Mesenchymal stem cell (in vitro differentiated cells and primary cell): ENCODE measurements at regions not wholly inside any gene's neighbourhood (a gene's known extent, or its start where the extent isn't known, plus 50 kb on each side); places are given as distances from the start of the nearest gene placed in this dataset.

ENCODE experiments used
- DNase-seq: peaks from one replicate; pipeline ENCODE4 v3.0.0-alpha.2; 2013
- H2AFZ ChIP-seq: one replicate; pipeline ENCODE4 v1.6.1; 2013; ENCODE audit warnings: low read depth, mild to moderate bottlenecking, control low read depth, inconsistent platforms, low read length, moderate library complexity
- H2AK5ac ChIP-seq: 2 replicates; pipeline ENCODE4 v1.6.1; 2013; ENCODE audit warnings: low read length, moderate library complexity, mild to moderate bottlenecking, inconsistent platforms; ENCODE audit not compliant: severe bottlenecking
- H2BK120ac ChIP-seq: one replicate; pipeline ENCODE4 v1.6.1; 2013; ENCODE audit warnings: low read depth, mild to moderate bottlenecking, inconsistent platforms, low read length, moderate library complexity
- H2BK12ac ChIP-seq, 2 experiments: one replicate each; pipeline ENCODE4 v1.6.1; 2013; ENCODE audit warnings: inconsistent platforms in 2 of 2, low read length in 2 of 2, mild to moderate bottlenecking in 2 of 2, moderate library complexity in 2 of 2, control low read depth in 1 of 2
- H2BK15ac ChIP-seq: one replicate; pipeline ENCODE4 v1.6.1; 2013; ENCODE audit warnings: mild to moderate bottlenecking, low read depth, inconsistent platforms; ENCODE audit not compliant: poor library complexity, severe bottlenecking
- H2BK5ac ChIP-seq: 2 replicates; pipeline ENCODE4 v1.6.1; 2013; ENCODE audit warnings: low read depth, mild to moderate bottlenecking, low read length, control low read depth, inconsistent platforms; ENCODE audit not compliant: poor library complexity, severe bottlenecking
- H3K14ac ChIP-seq, 2 experiments: one replicate each; pipeline ENCODE4 v1.6.1; 2013; ENCODE audit warnings: inconsistent platforms in 2 of 2, low read length in 2 of 2, control low read depth in 1 of 2, mild to moderate bottlenecking in 1 of 2, moderate library complexity in 1 of 2
- H3K18ac ChIP-seq, 2 experiments: one replicate each; pipeline ENCODE4 v1.6.1; 2013; ENCODE audit warnings: inconsistent platforms in 2 of 2, low read length in 2 of 2, control low read depth in 1 of 2, low read depth in 1 of 2, mild to moderate bottlenecking in 1 of 2
- H3K23ac ChIP-seq, 2 experiments: one replicate each; pipeline ENCODE4 v1.6.1; 2013; ENCODE audit warnings: inconsistent platforms in 2 of 2, low read length in 2 of 2, mild to moderate bottlenecking in 2 of 2, moderate library complexity in 2 of 2, control low read depth in 1 of 2
- H3K27ac ChIP-seq: 2 replicates; pipeline ENCODE4 v1.5.1; 2013; ENCODE audit warnings: mild to moderate bottlenecking, moderate library complexity, low read length, control low read depth, inconsistent platforms; ENCODE audit not compliant: poor library complexity, severe bottlenecking
- H3K27me3 ChIP-seq, 2 experiments: 2 replicates each; pipeline versions ENCODE4 v1.6.1 to v1.7.0; 2013; ENCODE audit warnings: low read length in 2 of 2, mild to moderate bottlenecking in 2 of 2, moderate library complexity in 2 of 2, control low read depth in 1 of 2, inconsistent platforms in 1 of 2; ENCODE audit not compliant: control insufficient read depth in 1 of 2, insufficient read depth in 1 of 2
- H3K36me3 ChIP-seq, 2 experiments: 2 replicates each; pipeline versions ENCODE4 v1.6.1 to v1.7.0; 2013; ENCODE audit warnings: low read length in 2 of 2, control low read depth in 1 of 2, inconsistent platforms in 1 of 2, low read depth in 1 of 2, mild to moderate bottlenecking in 1 of 2; ENCODE audit not compliant: insufficient read depth in 2 of 2, control insufficient read depth in 1 of 2
- H3K4ac ChIP-seq, 2 experiments: one replicate each; pipeline ENCODE4 v1.6.1; 2013; ENCODE audit warnings: inconsistent platforms in 2 of 2, low read length in 2 of 2, mild to moderate bottlenecking in 2 of 2, moderate library complexity in 2 of 2, control low read depth in 1 of 2, low read depth in 1 of 2
- H3K4me1 ChIP-seq: 2 replicates; pipeline ENCODE4 v1.6.1; 2013; ENCODE audit warnings: low read depth, low read length, control low read depth; ENCODE audit not compliant: control insufficient read depth, insufficient read depth
- H3K4me2 ChIP-seq: 2 replicates; pipeline ENCODE4 v1.6.1; 2013; ENCODE audit warnings: low read length, mild to moderate bottlenecking, inconsistent platforms; ENCODE audit not compliant: poor library complexity, severe bottlenecking
- H3K4me3 ChIP-seq, 2 experiments: 2 replicates each; pipeline versions ENCODE4 v1.5.1 to v1.7.0; 2013; ENCODE audit warnings: low read length in 2 of 2, mild to moderate bottlenecking in 2 of 2, control low read depth in 1 of 2, low read depth in 1 of 2; ENCODE audit not compliant: insufficient read depth in 1 of 2
- H3K79me1 ChIP-seq: replicated peaks from 2 replicates; pipeline ENCODE4 v1.6.1; 2013; ENCODE audit warnings: mild to moderate bottlenecking, control low read depth, low read length, inconsistent platforms; ENCODE audit not compliant: poor library complexity, severe bottlenecking
- H3K9ac ChIP-seq: 2 replicates; pipeline ENCODE4 v1.7.0; 2013; ENCODE audit warnings: mild to moderate bottlenecking, low read length, moderate library complexity
- H3K9me3 ChIP-seq: 2 replicates; pipeline ENCODE4 v1.7.0; 2013; ENCODE audit warnings: mild to moderate bottlenecking, low read length; ENCODE audit not compliant: control insufficient read depth
- H4K8ac ChIP-seq: one replicate; pipeline ENCODE4 v1.6.1; 2013; ENCODE audit warnings: inconsistent platforms, mild to moderate bottlenecking, low read length, moderate library complexity
- H4K91ac ChIP-seq: one replicate; pipeline ENCODE4 v1.6.1; 2013; ENCODE audit warnings: mild to moderate bottlenecking, low read length, inconsistent platforms
- WGBS: methylation state at CpG from one replicate; pipeline ENCODE4 v1.1.7; 2013; ENCODE audit warnings: mixed read lengths; 5-methylcytosine and 5-hydroxymethylcytosine counted together

DNA sequence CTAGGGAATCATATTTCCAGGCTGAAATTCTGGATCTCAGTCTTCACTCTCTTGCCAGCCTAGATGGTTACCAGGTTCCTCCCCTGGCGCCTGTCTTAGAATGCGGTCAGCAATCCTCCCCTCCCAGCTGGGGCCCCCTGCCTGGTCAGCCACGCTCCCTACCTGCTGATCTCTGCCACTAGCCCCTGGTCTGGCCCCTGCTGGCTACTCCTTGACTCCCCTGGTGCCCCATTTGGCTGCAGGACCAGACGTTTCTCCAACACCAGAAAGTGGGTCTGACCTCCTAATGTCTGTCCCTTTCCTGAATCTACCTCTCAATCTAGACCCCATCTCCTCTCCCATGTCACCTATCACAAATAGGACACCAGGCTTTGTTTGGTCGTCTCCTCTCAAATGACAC lies 432.0 kb upstream of the SMIM21 start:
- H3K14ac ChIP-seq, result no peak overlapping the region
- H3K4ac ChIP-seq, result no peak overlapping the region
- DNase-seq, result no peak
- no peak overlapping the region for H3K4me3 ChIP-seq
- no peak overlapping the region for H3K23ac ChIP-seq
- no peaks in the 10 kb centered on the region for H3K9me3 ChIP-seq
- no peak overlapping the region for H3K18ac ChIP-seq
- H4K91ac ChIP-seq, result no peak overlapping the region
- 79% methylated on average over 5 of the region's 5 CpGs for whole genome bisulfite sequencing
- H2BK12ac ChIP-seq, result no peak overlapping the region
- H3K4me2 ChIP-seq, result no peak overlapping the region
- no peak overlapping the region for H4K8ac ChIP-seq
- no peak overlapping the region for H2AK5ac ChIP-seq
- H3K27ac ChIP-seq, result no peak overlapping the region
- no peaks in the 10 kb centered on the region for H3K79me1 ChIP-seq
- no peak overlapping the region for H2AFZ ChIP-seq
- H2BK5ac ChIP-seq, result no peak overlapping the region
- no peak overlapping the region for H3K9ac ChIP-seq
- H3K27me3 ChIP-seq, result no peaks in the 10 kb centered on the region
- no peaks in the 10 kb centered on the region for H3K4me1 ChIP-seq
- H3K36me3 ChIP-seq, result no peaks in the 10 kb centered on the region
- no peak overlapping the region for H2BK15ac ChIP-seq
- no peak overlapping the region for H2BK120ac ChIP-seq

DNA sequence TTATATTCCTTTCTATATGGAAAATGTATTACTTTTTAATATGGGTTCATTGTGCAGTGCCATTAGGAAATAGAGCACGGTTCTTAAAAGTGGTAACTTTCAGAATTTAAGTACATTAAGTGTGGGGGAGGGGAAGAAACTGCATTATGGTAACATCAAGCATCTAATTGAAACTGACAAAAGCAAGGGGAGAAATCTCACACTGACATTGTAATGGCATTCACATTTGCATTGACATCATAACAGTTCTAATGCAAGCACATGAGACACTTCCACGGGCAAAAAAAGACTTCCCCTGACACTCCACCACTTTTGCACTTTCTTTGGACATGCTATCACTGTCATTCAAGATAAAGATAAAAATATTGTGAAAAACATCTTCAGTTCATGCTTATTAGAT lies 431.3 kb upstream of the SMIM21 start:
- Histone ChIP-seq H3K23ac (no peak overlapping the region), H4K8ac (no peak overlapping the region), H3K9me3 (no peaks in the 10 kb centered on the region), H3K9ac (no peak overlapping the region), H3K4me1 (no peaks in the 10 kb centered on the region), H2BK120ac (no peak overlapping the region), H3K36me3 (no peaks in the 10 kb centered on the region), H2AK5ac (no peak overlapping the region), H3K79me1 (no peaks in the 10 kb centered on the region), H2AFZ (no peak overlapping the region), H3K27ac (no peak overlapping the region), H3K18ac (no peak overlapping the region), H3K4me2 (no peak overlapping the region), H3K27me3 (no peaks in the 10 kb centered on the region), H3K4me3 (no peak overlapping the region), H2BK12ac (no peak overlapping the region), H2BK15ac (no peak overlapping the region), H2BK5ac (no peak overlapping the region), H3K14ac (no peak overlapping the region), H4K91ac (no peak overlapping the region), H3K4ac (no peak overlapping the region)
- DNase-seq, result no peak
- WGBS, result 87% methylated on average over 1 of the region's 2 CpGs

DNA sequence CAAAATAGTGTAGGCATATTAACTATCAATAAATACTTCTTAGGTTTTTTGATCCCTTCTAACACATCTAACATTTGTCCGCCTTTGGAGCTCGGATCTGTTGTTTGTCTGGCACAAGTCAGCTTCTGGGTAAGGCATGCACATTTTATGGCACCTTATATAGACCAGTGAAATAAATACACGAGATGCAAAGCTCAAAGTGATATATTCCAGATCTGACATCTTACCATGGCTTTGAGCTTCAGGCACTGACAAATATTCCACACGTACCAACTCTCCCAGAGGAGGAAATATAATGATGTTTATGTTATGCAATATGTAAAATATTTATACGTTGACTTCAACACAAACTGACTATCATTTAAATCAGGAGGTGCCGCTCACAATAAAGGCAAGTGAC lies 430.1 kb upstream of the SMIM21 start:
- no peak overlapping the region for H4K8ac ChIP-seq
- no peaks in the 10 kb centered on the region for H3K36me3 ChIP-seq
- no peak overlapping the region for H2AK5ac ChIP-seq
- no peak overlapping the region for H4K91ac ChIP-seq
- no peaks in the 10 kb centered on the region for H3K4me1 ChIP-seq
- H3K27me3 ChIP-seq, result no peaks in the 10 kb centered on the region
- H3K27ac ChIP-seq, result no peak overlapping the region
- no peak overlapping the region for H3K23ac ChIP-seq
- H3K9ac ChIP-seq, result no peak overlapping the region
- H3K4me2 ChIP-seq, result no peak overlapping the region
- no peak overlapping the region for H2BK12ac ChIP-seq
- no peak overlapping the region for H2BK120ac ChIP-seq
- no peak overlapping the region for H3K14ac ChIP-seq
- no peaks in the 10 kb centered on the region for H3K9me3 ChIP-seq
- WGBS, result 86% methylated on average over 4 of the region's 6 CpGs
- no peak overlapping the region for H3K4ac ChIP-seq
- no peak overlapping the region for H3K4me3 ChIP-seq
- no peak overlapping the region for H2AFZ ChIP-seq
- no peak overlapping the region for H2BK5ac ChIP-seq
- H2BK15ac ChIP-seq, result no peak overlapping the region
- H3K18ac ChIP-seq, result no peak overlapping the region
- H3K79me1 ChIP-seq, result no peaks in the 10 kb centered on the region
- DNase-seq, result no peak

DNA sequence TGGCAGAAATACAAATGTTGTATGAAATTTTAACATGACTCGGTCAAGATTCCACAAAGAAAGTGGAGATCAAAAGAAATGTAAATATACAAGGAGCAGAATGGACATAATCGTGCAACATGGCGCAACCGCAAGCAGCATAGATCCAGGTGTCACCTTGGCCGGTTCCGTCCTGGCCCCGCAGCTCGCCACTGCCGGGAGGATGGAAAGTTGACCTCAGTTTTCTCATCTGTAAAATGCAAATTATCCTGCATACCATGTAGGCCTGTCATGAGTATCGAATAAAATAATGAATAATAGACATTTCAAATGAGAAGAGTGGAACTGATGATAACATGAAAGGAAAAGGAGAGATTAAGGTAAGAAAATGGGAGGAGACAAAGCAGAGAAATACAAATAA lies 427.3 kb upstream of the SMIM21 start:
- H3K27me3 ChIP-seq, result no peaks in the 10 kb centered on the region
- no peak overlapping the region for H4K8ac ChIP-seq
- no peaks in the 10 kb centered on the region for H3K4me1 ChIP-seq
- no peak overlapping the region for H2BK12ac ChIP-seq
- H3K4me3 ChIP-seq, result no peak overlapping the region
- H3K79me1 ChIP-seq, result no peaks in the 10 kb centered on the region
- no peak overlapping the region for H3K23ac ChIP-seq
- H3K27ac ChIP-seq, result no peak overlapping the region
- no peaks in the 10 kb centered on the region for H3K36me3 ChIP-seq
- no peak overlapping the region for H3K4ac ChIP-seq
- no peak overlapping the region for H2BK15ac ChIP-seq
- H2AK5ac ChIP-seq, result no peak overlapping the region
- no peak overlapping the region for H3K9ac ChIP-seq
- no peak overlapping the region for H3K14ac ChIP-seq
- H3K18ac ChIP-seq, result no peak overlapping the region
- H2BK5ac ChIP-seq, result no peak overlapping the region
- no peak overlapping the region for H2AFZ ChIP-seq
- no peak overlapping the region for H2BK120ac ChIP-seq
- H3K9me3 ChIP-seq, result no peaks in the 10 kb centered on the region
- no peak for DNase-seq
- WGBS, result 88% methylated on average over 10 of the region's 10 CpGs
- H3K4me2 ChIP-seq, result no peak overlapping the region
- H4K91ac ChIP-seq, result no peak overlapping the region
